Immature natural killer cell (primary cell): ENCODE measurements at regions not wholly inside any gene's neighbourhood (a gene's known extent, or its start where the extent isn't known, plus 50 kb on each side); places are given as distances from the start of the nearest gene placed in this dataset.
"Not testable (repeated sequence)": the region's sequence is repeated elsewhere in the genome, so short reads cannot be mapped to it uniquely, and the experiment has no call there.

ENCODE experiments used
- DNase-seq, 3 donors: peaks; one replicate each; pipeline ENCODE4 v3.0.0; 2022; ENCODE audit warnings: mixed read lengths in 1 of 3
- H3K27ac Mint-ChIP-seq, 6 donors: one replicate each; pipeline ENCODE4 v1.8.0; 2020; ENCODE audit warnings: mixed read lengths in 6 of 6, mild to moderate bottlenecking in 5 of 6, inconsistent platforms in 4 of 6, moderate library complexity in 3 of 6
- H3K27me3 Mint-ChIP-seq, 3 donors: one replicate each; pipeline ENCODE4 v1.8.0; 2020 to 2021; ENCODE audit warnings: low read depth in 3 of 3, mild to moderate bottlenecking in 3 of 3, mixed read lengths in 3 of 3, moderate library complexity in 3 of 3, inconsistent platforms in 1 of 3
- H3K36me3 Mint-ChIP-seq, 3 donors: one replicate each; pipeline ENCODE4 v1.8.0; 2020; ENCODE audit warnings: mixed read lengths in 3 of 3, inconsistent platforms in 2 of 3, mild to moderate bottlenecking in 2 of 3
- H3K4me1 Mint-ChIP-seq, 2 donors: one replicate each; pipeline ENCODE4 v1.8.0; 2020; ENCODE audit warnings: inconsistent platforms in 2 of 2, mild to moderate bottlenecking in 2 of 2, mixed read lengths in 2 of 2, moderate library complexity in 1 of 2
- H3K4me3 Mint-ChIP-seq, 5 donors: one replicate each; pipeline ENCODE4 v1.8.0; 2020; ENCODE audit warnings: mild to moderate bottlenecking in 5 of 5, mixed read lengths in 5 of 5, inconsistent platforms in 3 of 5, moderate library complexity in 3 of 5
- H3K9me3 Mint-ChIP-seq, 6 donors: one replicate each; pipeline ENCODE4 v1.8.0; 2020; ENCODE audit warnings: mild to moderate bottlenecking in 6 of 6, mixed read lengths in 6 of 6, inconsistent platforms in 4 of 6, moderate library complexity in 3 of 6

GRCh38 chr2:134039912-134040581, 213.8 kb upstream of the MGAT5 start:
- Mint-ChIP-seq H3K27ac (no peak overlapping the region), H3K27me3 (peaks cover 10 to 15% (median 11%) of the 10 kb centered on the region in 3 donors), H3K4me1 (no peaks in the 10 kb centered on the region), H3K36me3 (peaks cover 0 to 5% (median 0%) of the 10 kb centered on the region in 3 donors), H3K4me3 (no peak overlapping the region), H3K9me3 (peaks cover 0 to 2% (median under 1%) of the 10 kb centered on the region in 6 donors)
- no peak for DNase-seq

GRCh38 chr2:134040626-134041172, 213.2 kb upstream of the MGAT5 start:
- not testable (repeated sequence) for H3K9me3 Mint-ChIP-seq, DNase-seq, H3K36me3 Mint-ChIP-seq, H3K27ac Mint-ChIP-seq, H3K4me1 Mint-ChIP-seq, H3K4me3 Mint-ChIP-seq
- H3K27me3 Mint-ChIP-seq: peaks cover 10 to 20% (median 10%) of the 10 kb centered on the region in 3 donors

- Mint-ChIP-seq H3K4me3 (no peak overlapping the region), H3K9me3 (peaks cover 0 to 9% (median under 1%) of the 10 kb centered on the region in 6 donors), H3K27me3 (peaks cover 10 to 17% (median 12%) of the 10 kb centered on the region in 3 donors), H3K36me3 (no peaks in the 10 kb centered on the region), H3K4me1 (no peaks in the 10 kb centered on the region), H3K27ac (no peak overlapping the region)
- DNase-seq: no peak
Observed at GRCh38 chr2:134041877-134042276, 212.0 kb upstream of the MGAT5 start.

- H3K27me3 Mint-ChIP-seq: peaks cover 10 to 15% (median 12%) of the 10 kb centered on the region in 3 donors
- H3K36me3 Mint-ChIP-seq, H3K27ac Mint-ChIP-seq, H3K4me3 Mint-ChIP-seq, DNase-seq, H3K9me3 Mint-ChIP-seq, H3K4me1 Mint-ChIP-seq: not testable (repeated sequence)
Observed at GRCh38 chr2:134043028-134043427, 210.8 kb upstream of the MGAT5 start.

GRCh38 chr2:134052173-134052572, 201.7 kb upstream of the MGAT5 start:
- no peak overlapping the region for H3K4me3 Mint-ChIP-seq
- no peak overlapping the region for H3K27ac Mint-ChIP-seq
- H3K9me3 Mint-ChIP-seq: peaks cover 0 to 2% (median 0%) of the 10 kb centered on the region in 6 donors
- no peaks in the 10 kb centered on the region for H3K36me3 Mint-ChIP-seq
- no peak for DNase-seq
- H3K4me1 Mint-ChIP-seq: no peaks in the 10 kb centered on the region
- peaks cover 2 to 6% (median 4%) of the 10 kb centered on the region in 3 donors for H3K27me3 Mint-ChIP-seq

- Mint-ChIP-seq H3K36me3 (no peaks in the 10 kb centered on the region), H3K4me3 (no peak overlapping the region), H3K27ac (no peak overlapping the region), H3K27me3 (peaks cover 2 to 5% (median 5%) of the 10 kb centered on the region in 3 donors), H3K9me3 (peaks cover 0 to 4% (median 0%) of the 10 kb centered on the region in 6 donors), H3K4me1 (no peaks in the 10 kb centered on the region)
- no peak for DNase-seq
Observed at GRCh38 chr2:134056173-134056572, 197.7 kb upstream of the MGAT5 start.

GRCh38 chr2:134061066-134061465, 192.8 kb upstream of the MGAT5 start:
- not testable (repeated sequence) for H3K36me3 Mint-ChIP-seq, H3K4me3 Mint-ChIP-seq, H3K27me3 Mint-ChIP-seq, H3K4me1 Mint-ChIP-seq, H3K27ac Mint-ChIP-seq
- peak in 2 of 3 donors; percentile 0 to 2 for DNase-seq
- peaks cover 2 to 15% (median 10%) of the 10 kb centered on the region in 6 donors for H3K9me3 Mint-ChIP-seq

GRCh38 chr2:134062235-134062634, 191.6 kb upstream of the MGAT5 start:
- peaks cover 2 to 15% (median 10%) of the 10 kb centered on the region in 6 donors for H3K9me3 Mint-ChIP-seq
- H3K4me3 Mint-ChIP-seq, DNase-seq: not testable (repeated sequence)

GRCh38 chr2:134063916-134064315, 190.0 kb upstream of the MGAT5 start:
- not testable (repeated sequence) for DNase-seq, H3K36me3 Mint-ChIP-seq, H3K27me3 Mint-ChIP-seq, H3K4me1 Mint-ChIP-seq, H3K27ac Mint-ChIP-seq, H3K4me3 Mint-ChIP-seq
- H3K9me3 Mint-ChIP-seq: peaks cover 2 to 15% (median 10%) of the 10 kb centered on the region in 6 donors

More at GRCh38 chr2:134062235-134062634, 191.6 kb upstream of the MGAT5 start:
- H3K27me3 Mint-ChIP-seq, H3K4me1 Mint-ChIP-seq, H3K27ac Mint-ChIP-seq, H3K36me3 Mint-ChIP-seq: not testable (repeated sequence)

- H3K4me3 Mint-ChIP-seq: no peak overlapping the region
- H3K36me3 Mint-ChIP-seq: no peaks in the 10 kb centered on the region
- no peak for DNase-seq
- H3K27ac Mint-ChIP-seq: no peak overlapping the region
- H3K27me3 Mint-ChIP-seq: peaks cover 1 to 2% (median 2%) of the 10 kb centered on the region in 3 donors
- no peaks in the 10 kb centered on the region for H3K4me1 Mint-ChIP-seq
- peaks cover 0 to 7% (median 0%) of the 10 kb centered on the region in 6 donors for H3K9me3 Mint-ChIP-seq
Observed at GRCh38 chr2:134070281-134070741, 183.6 kb upstream of the MGAT5 start.

- no peaks in the 10 kb centered on the region for H3K36me3 Mint-ChIP-seq
- H3K27ac Mint-ChIP-seq: no peak overlapping the region
- DNase-seq: no peak
- no peak overlapping the region for H3K4me3 Mint-ChIP-seq
- no peaks in the 10 kb centered on the region for H3K4me1 Mint-ChIP-seq
- H3K9me3 Mint-ChIP-seq: peaks cover 0 to 3% (median 0%) of the 10 kb centered on the region in 6 donors
- H3K27me3 Mint-ChIP-seq: peaks cover 0 to 2% (median 1%) of the 10 kb centered on the region in 3 donors
Observed at GRCh38 chr2:134072341-134072740, 181.5 kb upstream of the MGAT5 start.

- H3K27me3 Mint-ChIP-seq: peaks cover 1 to 4% (median 2%) of the 10 kb centered on the region in 3 donors
- H3K9me3 Mint-ChIP-seq: peaks cover 0 to 3% (median 0%) of the 10 kb centered on the region in 6 donors
- DNase-seq: no peak
- no peaks in the 10 kb centered on the region for H3K4me1 Mint-ChIP-seq
- no peaks in the 10 kb centered on the region for H3K36me3 Mint-ChIP-seq
- H3K4me3 Mint-ChIP-seq: no peak overlapping the region
- H3K27ac Mint-ChIP-seq: no peak overlapping the region
Observed at GRCh38 chr2:134073023-134073422, 180.8 kb upstream of the MGAT5 start.

- no peak overlapping the region for H3K27ac Mint-ChIP-seq
- H3K4me1 Mint-ChIP-seq: no peaks in the 10 kb centered on the region
Observed at GRCh38 chr2:134074619-134075018, 179.3 kb upstream of the MGAT5 start.

GRCh38 chr2:134075204-134075603, 178.7 kb upstream of the MGAT5 start:
- no peaks in the 10 kb centered on the region for H3K4me1 Mint-ChIP-seq

More at GRCh38 chr2:134074619-134075018, 179.3 kb upstream of the MGAT5 start:
- Mint-ChIP-seq H3K27me3 (peaks cover 0 to 10% (median 3%) of the 10 kb centered on the region in 3 donors), H3K9me3 (peaks cover 0 to 1% (median 0%) of the 10 kb centered on the region in 6 donors), H3K4me3 (no peak overlapping the region), H3K36me3 (no peaks in the 10 kb centered on the region)
- DNase-seq: no peak

More at GRCh38 chr2:134075204-134075603, 178.7 kb upstream of the MGAT5 start:
- H3K27me3 Mint-ChIP-seq: peaks cover 0 to 10% (median 5%) of the 10 kb centered on the region in 3 donors
- no peak overlapping the region for H3K27ac Mint-ChIP-seq
- H3K36me3 Mint-ChIP-seq: no peaks in the 10 kb centered on the region
- no peak for DNase-seq
- H3K4me3 Mint-ChIP-seq: no peak overlapping the region
- no peaks in the 10 kb centered on the region for H3K9me3 Mint-ChIP-seq
